Type B pancreatic cell (in vitro differentiated cells): ENCODE measurements at regions not wholly inside any gene's neighbourhood (a gene's known extent, or its start where the extent isn't known, plus 50 kb on each side); places are given as distances from the start of the nearest gene placed in this dataset.

Source experiments
- DNase-seq: peaks from one replicate; pipeline ENCODE4 v3.0.0; 2021; ENCODE audit warnings: mixed read lengths; ENCODE audit not compliant: unreplicated experiment; ENCODE audit errors: extremely low spot score
- H3K27ac Mint-ChIP-seq: 2 replicates; pipeline ENCODE4 v1.8.0; 2021; ENCODE audit warnings: mild to moderate bottlenecking, mixed read lengths
- H3K27me3 Mint-ChIP-seq: 2 replicates; pipeline ENCODE4 v1.8.0; 2021; ENCODE audit warnings: mixed read lengths
- H3K36me3 Mint-ChIP-seq: 2 replicates; pipeline ENCODE4 v1.8.0; 2021; ENCODE audit warnings: mixed read lengths
- H3K4me1 Mint-ChIP-seq: one replicate; pipeline ENCODE4 v1.8.0; 2021; ENCODE audit warnings: mixed read lengths; ENCODE audit not compliant: unreplicated experiment
- H3K4me3 Mint-ChIP-seq: 2 replicates; pipeline ENCODE4 v1.8.0; 2021; ENCODE audit warnings: mild to moderate bottlenecking, mixed read lengths
- H3K9me3 Mint-ChIP-seq: 2 replicates; pipeline ENCODE4 v1.8.0; 2021; ENCODE audit warnings: mixed read lengths
- CTCF ChIP-seq: fragments of 200-600 bp; sonication (generic); conservative IDR thresholded peaks from 2 replicates; pipeline ENCODE4 v1.5.0; 2021; ENCODE audit warnings: antibody characterized with exemption, mild to moderate bottlenecking

- peaks cover 7% of the 10 kb centered on the region for H3K4me1 Mint-ChIP-seq
- H3K9me3 Mint-ChIP-seq, result no peaks in the 10 kb centered on the region
- H3K27ac Mint-ChIP-seq, result no peak overlapping the region
- DNase-seq, result no peak
- H3K36me3 Mint-ChIP-seq, result no peaks in the 10 kb centered on the region
- H3K27me3 Mint-ChIP-seq, result no peaks in the 10 kb centered on the region
- TF ChIP-seq CTCF, result no peak
- no peak overlapping the region for H3K4me3 Mint-ChIP-seq
These were observed 171.6 kb upstream of the PDZRN3 start for GRCh38 chr3:73796382-73796781.

- H3K9me3 Mint-ChIP-seq, result no peaks in the 10 kb centered on the region
- no peak for TF ChIP-seq CTCF
- no peaks in the 10 kb centered on the region for H3K36me3 Mint-ChIP-seq
- peaks cover 12% of the 10 kb centered on the region for H3K4me1 Mint-ChIP-seq
- no peak for DNase-seq
- no peak overlapping the region for H3K27ac Mint-ChIP-seq
- no peak overlapping the region for H3K4me3 Mint-ChIP-seq
- no peaks in the 10 kb centered on the region for H3K27me3 Mint-ChIP-seq
These were observed 166.6 kb upstream of the PDZRN3 start for GRCh38 chr3:73791356-73791755.

- peaks cover 16% of the 10 kb centered on the region for H3K4me1 Mint-ChIP-seq
- no peaks in the 10 kb centered on the region for H3K9me3 Mint-ChIP-seq
- H3K4me3 Mint-ChIP-seq, result no peak overlapping the region
These were observed 165.2 kb upstream of the PDZRN3 start for GRCh38 chr3:73789825-73790444.

GRCh38 chr3:73787620-73788019 is 162.9 kb upstream of the PDZRN3 start:
- Mint-ChIP-seq H3K4me1 (peaks cover 26% of the 10 kb centered on the region), H3K27me3 (no peaks in the 10 kb centered on the region), H3K36me3 (no peaks in the 10 kb centered on the region), H3K4me3 (no peak overlapping the region), H3K27ac (no peak overlapping the region), H3K9me3 (no peaks in the 10 kb centered on the region)
- no peak for DNase-seq
- no peak for TF ChIP-seq CTCF

More at GRCh38 chr3:73789825-73790444, 165.2 kb upstream of the PDZRN3 start:
- TF ChIP-seq CTCF, result no peak
- no peak for DNase-seq
- Mint-ChIP-seq H3K27ac (peak overlapping the region; percentile 32), H3K36me3 (no peaks in the 10 kb centered on the region), H3K27me3 (no peaks in the 10 kb centered on the region)

- DNase-seq, result no peak
- no peaks in the 10 kb centered on the region for H3K9me3 Mint-ChIP-seq
- no peak for TF ChIP-seq CTCF
- no peak overlapping the region for H3K27ac Mint-ChIP-seq
- H3K4me3 Mint-ChIP-seq, result no peak overlapping the region
- H3K4me1 Mint-ChIP-seq, result peaks cover 26% of the 10 kb centered on the region
- H3K36me3 Mint-ChIP-seq, result no peaks in the 10 kb centered on the region
- H3K27me3 Mint-ChIP-seq, result no peaks in the 10 kb centered on the region
These were observed 162.3 kb upstream of the PDZRN3 start for GRCh38 chr3:73786998-73787397.
